Fibroblast of skin of back (primary cell): ENCODE measurements at regions not wholly inside any gene's neighbourhood (a gene's known extent, or its start where the extent isn't known, plus 50 kb on each side); places are given as distances from the start of the nearest gene placed in this dataset.
"Not testable (repeated sequence)": the region's sequence is repeated elsewhere in the genome, so short reads cannot be mapped to it uniquely, and the experiment has no call there.

ENCODE experiments used
- DNase-seq: peaks from one replicate; pipeline ENCODE4 v3.0.0-alpha.2; 2013

GRCh38 chr1:221263831-221264767 is 384.9 kb downstream of the HLX start:
- peak; percentile 89 for DNase-seq

- DNase-seq = no peak
Observed at GRCh38 chr1:221264848-221265247, 385.6 kb downstream of the HLX start.

- peak; percentile 82 for DNase-seq
Observed at GRCh38 chr1:221268295-221268694, 389.1 kb downstream of the HLX start.

GRCh38 chr1:221271701-221272100 is 392.5 kb downstream of the HLX start:
- DNase-seq = no peak

GRCh38 chr1:221272940-221273339 is 393.7 kb downstream of the HLX start:
- no peak for DNase-seq

GRCh38 chr1:221274373-221274772 is 395.1 kb downstream of the HLX start:
- DNase-seq = no peak

GRCh38 chr1:221276896-221277409 is 397.7 kb downstream of the HLX start:
- DNase-seq = peak; percentile 15

- peak; percentile 5 for DNase-seq
Observed at GRCh38 chr1:221279146-221279545, 399.9 kb downstream of the HLX start.

GRCh38 chr1:221283532-221283931 is 404.3 kb downstream of the HLX start:
- DNase-seq = no peak

- DNase-seq = peak; percentile 83
Observed at GRCh38 chr1:221284028-221284427, 404.8 kb downstream of the HLX start.

- DNase-seq = not testable (repeated sequence)
Observed at GRCh38 chr1:221284991-221285390, 405.7 kb downstream of the HLX start.

GRCh38 chr1:221285458-221286210 is 406.4 kb downstream of the HLX start:
- not testable (repeated sequence) for DNase-seq

GRCh38 chr1:221286399-221286798 is 407.2 kb downstream of the HLX start:
- no peak for DNase-seq

- DNase-seq = no peak
Observed at GRCh38 chr1:221289103-221289502, 409.9 kb downstream of the HLX start.

GRCh38 chr1:221290669-221291068 is 411.4 kb downstream of the HLX start:
- no peak for DNase-seq

- no peak for DNase-seq
Observed at GRCh38 chr1:221291113-221291512, 411.9 kb downstream of the HLX start.

GRCh38 chr1:221292652-221293051 is 413.4 kb downstream of the HLX start:
- DNase-seq = no peak

GRCh38 chr1:221294242-221294641 is 415.0 kb downstream of the HLX start:
- no peak for DNase-seq

- no peak for DNase-seq
Observed at GRCh38 chr1:221302357-221302756, 423.1 kb downstream of the HLX start.

GRCh38 chr1:221302810-221303209 is 423.6 kb downstream of the HLX start:
- DNase-seq = no peak

GRCh38 chr1:221303623-221304022 is 424.4 kb downstream of the HLX start:
- DNase-seq = no peak

- no peak for DNase-seq
Observed at GRCh38 chr1:221306239-221306638, 427.0 kb downstream of the HLX start.
